ENCODE measurements at regions not wholly inside any gene's neighbourhood (a gene's known extent, or its start where the extent isn't known, plus 50 kb on each side); places are given as distances from the start of the nearest gene placed in this dataset.

GRCh38 chr3:7865611-7866010 is 636.0 kb upstream of the LMCD1 start:
- Mint-ChIP-seq H3K27ac (no peak overlapping the region), H3K4me1 (no peaks in the 10 kb centered on the region), H3K36me3 (ENCODE audit: low read depth) (no peaks in the 10 kb centered on the region), H3K4me3 (no peak overlapping the region), H3K27me3 (no peaks in the 10 kb centered on the region)
- DNase-seq = no peak
- no peaks in the 10 kb centered on the region for H3K9me3 ChIP-seq (ENCODE audit: control insufficient read depth, low read length, poor library complexity, severe bottlenecking)
- ATAC-seq = no peak

- ATAC-seq (no peak), DNase-seq (no peak)
- Mint-ChIP-seq H3K36me3 (ENCODE audit: low read depth) (no peaks in the 10 kb centered on the region), H3K27ac (peak overlapping the region; percentile 24), H3K4me1 (no peaks in the 10 kb centered on the region), H3K4me3 (no peak overlapping the region), H3K27me3 (no peaks in the 10 kb centered on the region)
- H3K9me3 ChIP-seq (ENCODE audit: control insufficient read depth, low read length, poor library complexity, severe bottlenecking) = no peaks in the 10 kb centered on the region
Measured at GRCh38 chr3:7867587-7867986, 634.0 kb upstream of the LMCD1 start.

GRCh38 chr3:7871003-7871560 is 630.5 kb upstream of the LMCD1 start:
- ATAC-seq = no peak
- Mint-ChIP-seq H3K27me3 (no peaks in the 10 kb centered on the region), H3K27ac (no peak overlapping the region), H3K36me3 (ENCODE audit: low read depth) (no peaks in the 10 kb centered on the region), H3K4me3 (no peak overlapping the region), H3K4me1 (no peaks in the 10 kb centered on the region)
- DNase-seq = no peak
- no peaks in the 10 kb centered on the region for H3K9me3 ChIP-seq (ENCODE audit: control insufficient read depth, low read length, poor library complexity, severe bottlenecking)

GRCh38 chr3:7874116-7874515 is 627.5 kb upstream of the LMCD1 start:
- H3K4me3 Mint-ChIP-seq = no peak overlapping the region
- no peaks in the 10 kb centered on the region for H3K9me3 ChIP-seq (ENCODE audit: control insufficient read depth, low read length, poor library complexity, severe bottlenecking)
- peaks cover 12% of the 10 kb centered on the region for H3K4me1 Mint-ChIP-seq
- DNase-seq = no peak
- ATAC-seq = no peak
- H3K36me3 Mint-ChIP-seq (ENCODE audit: low read depth) = no peaks in the 10 kb centered on the region
- H3K27me3 Mint-ChIP-seq = no peaks in the 10 kb centered on the region
- no peak overlapping the region for H3K27ac Mint-ChIP-seq

GRCh38 chr3:7875925-7876324 is 625.7 kb upstream of the LMCD1 start:
- Mint-ChIP-seq H3K4me3 (no peak overlapping the region), H3K36me3 (ENCODE audit: low read depth) (no peaks in the 10 kb centered on the region), H3K27ac (no peak overlapping the region), H3K27me3 (no peaks in the 10 kb centered on the region), H3K4me1 (peaks cover 12% of the 10 kb centered on the region)
- H3K9me3 ChIP-seq (ENCODE audit: control insufficient read depth, low read length, poor library complexity, severe bottlenecking) = no peaks in the 10 kb centered on the region
- DNase-seq (no peak), ATAC-seq (no peak)

- H3K27ac Mint-ChIP-seq = peak overlapping the region; percentile 85
- DNase-seq = peak in 2 of 3 donors; percentile 5 to 24
- peaks cover 12% of the 10 kb centered on the region for H3K4me1 Mint-ChIP-seq
- ATAC-seq = peak; percentile 91
- no peaks in the 10 kb centered on the region for H3K27me3 Mint-ChIP-seq
- H3K4me3 Mint-ChIP-seq = peak overlapping the region; percentile 56
- H3K36me3 Mint-ChIP-seq (ENCODE audit: low read depth) = no peaks in the 10 kb centered on the region
- no peaks in the 10 kb centered on the region for H3K9me3 ChIP-seq (ENCODE audit: control insufficient read depth, low read length, poor library complexity, severe bottlenecking)
Measured at GRCh38 chr3:7876741-7877297, 624.8 kb upstream of the LMCD1 start.

GRCh38 chr3:7877312-7877711 is 624.3 kb upstream of the LMCD1 start:
- H3K4me1 Mint-ChIP-seq = peaks cover 12% of the 10 kb centered on the region

GRCh38 chr3:7879572-7879971 is 622.1 kb upstream of the LMCD1 start:
- no peak for ATAC-seq
- no peak overlapping the region for H3K27ac Mint-ChIP-seq
- no peaks in the 10 kb centered on the region for H3K27me3 Mint-ChIP-seq
- H3K36me3 Mint-ChIP-seq (ENCODE audit: low read depth) = no peaks in the 10 kb centered on the region
- no peak for DNase-seq
- peaks cover 12% of the 10 kb centered on the region for H3K4me1 Mint-ChIP-seq
- no peaks in the 10 kb centered on the region for H3K9me3 ChIP-seq (ENCODE audit: control insufficient read depth, low read length, poor library complexity, severe bottlenecking)
- H3K4me3 Mint-ChIP-seq = no peak overlapping the region

More at GRCh38 chr3:7877312-7877711, 624.3 kb upstream of the LMCD1 start:
- no peaks in the 10 kb centered on the region for H3K9me3 ChIP-seq (ENCODE audit: control insufficient read depth, low read length, poor library complexity, severe bottlenecking)
- peak overlapping the region; percentile 56 for H3K4me3 Mint-ChIP-seq
- no peaks in the 10 kb centered on the region for H3K36me3 Mint-ChIP-seq (ENCODE audit: low read depth)
- DNase-seq (no peak), ATAC-seq (no peak)
- peak overlapping the region; percentile 85 for H3K27ac Mint-ChIP-seq
- no peaks in the 10 kb centered on the region for H3K27me3 Mint-ChIP-seq

- Mint-ChIP-seq H3K4me1 (peaks cover 7% of the 10 kb centered on the region), H3K36me3 (ENCODE audit: low read depth) (no peaks in the 10 kb centered on the region), H3K4me3 (no peak overlapping the region), H3K27ac (no peak overlapping the region), H3K27me3 (no peaks in the 10 kb centered on the region)
- DNase-seq (no peak), ATAC-seq (no peak)
- H3K9me3 ChIP-seq (ENCODE audit: control insufficient read depth, low read length, poor library complexity, severe bottlenecking) = no peaks in the 10 kb centered on the region
Measured at GRCh38 chr3:7881946-7882345, 619.7 kb upstream of the LMCD1 start.

- no peaks in the 10 kb centered on the region for H3K9me3 ChIP-seq (ENCODE audit: control insufficient read depth, low read length, poor library complexity, severe bottlenecking)
- Mint-ChIP-seq H3K4me1 (no peaks in the 10 kb centered on the region), H3K27ac (no peak overlapping the region), H3K36me3 (ENCODE audit: low read depth) (no peaks in the 10 kb centered on the region), H3K4me3 (no peak overlapping the region), H3K27me3 (no peaks in the 10 kb centered on the region)
- ATAC-seq (no peak), DNase-seq (no peak)
Measured at GRCh38 chr3:7897655-7898054, 604.0 kb upstream of the LMCD1 start.

GRCh38 chr3:7913283-7913682 is 588.3 kb upstream of the LMCD1 start:
- no peak for DNase-seq
- no peaks in the 10 kb centered on the region for H3K27me3 Mint-ChIP-seq
- ATAC-seq = no peak
- no peaks in the 10 kb centered on the region for H3K36me3 Mint-ChIP-seq (ENCODE audit: low read depth)
- H3K4me1 Mint-ChIP-seq = no peaks in the 10 kb centered on the region
- H3K27ac Mint-ChIP-seq = no peak overlapping the region
- no peaks in the 10 kb centered on the region for H3K9me3 ChIP-seq (ENCODE audit: control insufficient read depth, low read length, poor library complexity, severe bottlenecking)
- H3K4me3 Mint-ChIP-seq = no peak overlapping the region

- no peaks in the 10 kb centered on the region for H3K4me1 Mint-ChIP-seq
- no peaks in the 10 kb centered on the region for H3K9me3 ChIP-seq (ENCODE audit: control insufficient read depth, low read length, poor library complexity, severe bottlenecking)
- no peaks in the 10 kb centered on the region for H3K27me3 Mint-ChIP-seq
- no peak overlapping the region for H3K4me3 Mint-ChIP-seq
- ATAC-seq (no peak), DNase-seq (no peak)
- no peak overlapping the region for H3K27ac Mint-ChIP-seq
- no peaks in the 10 kb centered on the region for H3K36me3 Mint-ChIP-seq (ENCODE audit: low read depth)
Measured at GRCh38 chr3:7915356-7915755, 586.3 kb upstream of the LMCD1 start.

- Mint-ChIP-seq H3K4me1 (no peaks in the 10 kb centered on the region), H3K27ac (peak overlapping the region; percentile 2), H3K27me3 (no peaks in the 10 kb centered on the region), H3K36me3 (ENCODE audit: low read depth) (peaks cover 2% of the 10 kb centered on the region), H3K4me3 (no peak overlapping the region)
- H3K9me3 ChIP-seq (ENCODE audit: control insufficient read depth, low read length, poor library complexity, severe bottlenecking) = no peaks in the 10 kb centered on the region
- no peak for ATAC-seq
- no peak for DNase-seq
Measured at GRCh38 chr3:7917443-7918151, 584.0 kb upstream of the LMCD1 start.

- Mint-ChIP-seq H3K27me3 (no peaks in the 10 kb centered on the region), H3K36me3 (ENCODE audit: low read depth) (peaks cover 2% of the 10 kb centered on the region), H3K27ac (no peak overlapping the region), H3K4me3 (no peak overlapping the region), H3K4me1 (no peaks in the 10 kb centered on the region)
- no peak for ATAC-seq
- no peaks in the 10 kb centered on the region for H3K9me3 ChIP-seq (ENCODE audit: control insufficient read depth, low read length, poor library complexity, severe bottlenecking)
- no peak for DNase-seq
Measured at GRCh38 chr3:7920211-7920610, 581.4 kb upstream of the LMCD1 start.
